ENCODE measurements at regions not wholly inside any gene's neighbourhood (a gene's known extent, or its start where the extent isn't known, plus 50 kb on each side); places are given as distances from the start of the nearest gene placed in this dataset.

DNA sequence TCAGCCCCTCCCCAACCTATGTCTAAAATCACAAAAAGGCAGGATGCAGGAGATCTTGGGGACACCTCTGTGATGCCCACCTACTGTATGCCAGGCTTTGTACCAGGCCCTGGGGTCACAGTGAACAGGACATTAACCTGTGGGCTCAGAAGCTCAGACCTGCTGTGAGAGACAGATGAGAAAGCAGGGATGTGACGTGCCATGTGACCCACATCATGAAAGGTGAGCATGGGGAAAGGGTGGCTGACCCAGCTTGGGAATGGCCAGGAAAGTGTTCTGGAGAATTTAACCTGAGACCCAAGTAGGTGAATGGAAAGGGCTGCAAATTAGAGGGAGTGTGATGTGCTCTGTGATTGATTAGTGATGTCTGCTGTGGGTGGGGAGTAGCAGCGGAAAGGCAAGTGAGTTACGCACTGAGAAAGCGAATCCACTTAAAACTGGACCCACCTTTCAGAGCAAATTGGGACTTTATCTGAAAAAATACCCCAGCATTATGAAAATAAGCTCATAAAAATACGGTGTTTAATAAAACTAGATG is 132.2 kb downstream of the IRF8 start:
- TF ChIP-seq, protein P1, sequence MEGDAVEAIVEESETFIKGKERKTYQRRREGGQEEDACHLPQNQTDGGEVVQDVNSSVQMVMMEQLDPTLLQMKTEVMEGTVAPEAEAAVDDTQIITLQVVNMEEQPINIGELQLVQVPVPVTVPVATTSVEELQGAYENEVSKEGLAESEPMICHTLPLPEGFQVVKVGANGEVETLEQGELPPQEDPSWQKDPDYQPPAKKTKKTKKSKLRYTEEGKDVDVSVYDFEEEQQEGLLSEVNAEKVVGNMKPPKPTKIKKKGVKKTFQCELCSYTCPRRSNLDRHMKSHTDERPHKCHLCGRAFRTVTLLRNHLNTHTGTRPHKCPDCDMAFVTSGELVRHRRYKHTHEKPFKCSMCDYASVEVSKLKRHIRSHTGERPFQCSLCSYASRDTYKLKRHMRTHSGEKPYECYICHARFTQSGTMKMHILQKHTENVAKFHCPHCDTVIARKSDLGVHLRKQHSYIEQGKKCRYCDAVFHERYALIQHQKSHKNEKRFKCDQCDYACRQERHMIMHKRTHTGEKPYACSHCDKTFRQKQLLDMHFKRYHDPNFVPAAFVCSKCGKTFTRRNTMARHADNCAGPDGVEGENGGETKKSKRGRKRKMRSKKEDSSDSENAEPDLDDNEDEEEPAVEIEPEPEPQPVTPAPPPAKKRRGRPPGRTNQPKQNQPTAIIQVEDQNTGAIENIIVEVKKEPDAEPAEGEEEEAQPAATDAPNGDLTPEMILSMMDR (IDR thresholded peaks at IDR 0.05): no peak
- TF ChIP-seq POLR2A (IDR thresholded peaks at IDR 0.05): no peak

All from tibial nerve (tissue), 3 donors.